ENCODE measurements at regions not wholly inside any gene's neighbourhood (a gene's known extent, or its start where the extent isn't known, plus 50 kb on each side); places are given as distances from the start of the nearest gene placed in this dataset.

DNA sequence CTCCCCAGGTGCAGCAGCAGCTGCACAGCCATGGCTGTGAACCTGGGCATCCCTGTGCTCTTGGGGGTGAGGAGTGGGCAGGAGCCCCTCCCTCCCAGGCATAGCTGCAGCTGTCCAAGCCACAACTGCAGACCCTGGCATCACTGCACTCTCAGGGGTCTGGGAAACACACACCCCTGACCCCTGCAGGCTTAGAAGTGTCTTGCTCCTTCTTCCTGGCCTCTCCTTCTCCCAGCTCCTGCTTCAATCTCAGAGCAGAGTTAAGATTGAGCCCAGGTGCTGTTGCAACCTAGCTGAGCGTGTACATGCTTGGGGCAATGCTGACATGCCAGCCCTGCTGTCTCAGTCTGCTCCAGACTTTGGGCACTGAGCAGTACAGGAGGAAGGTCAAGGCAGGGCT is 833.6 kb downstream of the FLRT2 start:
- TF ChIP-seq TAF1 (IDR thresholded peaks at IDR 0.05; ENCODE audit: borderline replicate concordance, insufficient read depth, low read length) (no peak), SIN3A (IDR thresholded peaks at IDR 0.05; ENCODE audit: borderline replicate concordance, insufficient read depth, low read length) (no peak)

Data from PFSK-1 (cell line).